GM21528 (cell line): ENCODE measurements at regions not wholly inside any gene's neighbourhood (a gene's known extent, or its start where the extent isn't known, plus 50 kb on each side); places are given as distances from the start of the nearest gene placed in this dataset.

Experiments
- ATAC-seq: cut with Tn5 transposase; IDR thresholded peaks from one replicate; pipeline ENCODE4 v1.9.1; 2021; ENCODE audit warnings: mild to moderate bottlenecking, moderate library complexity; ENCODE audit not compliant: unreplicated experiment, low FRiP score

DNA sequence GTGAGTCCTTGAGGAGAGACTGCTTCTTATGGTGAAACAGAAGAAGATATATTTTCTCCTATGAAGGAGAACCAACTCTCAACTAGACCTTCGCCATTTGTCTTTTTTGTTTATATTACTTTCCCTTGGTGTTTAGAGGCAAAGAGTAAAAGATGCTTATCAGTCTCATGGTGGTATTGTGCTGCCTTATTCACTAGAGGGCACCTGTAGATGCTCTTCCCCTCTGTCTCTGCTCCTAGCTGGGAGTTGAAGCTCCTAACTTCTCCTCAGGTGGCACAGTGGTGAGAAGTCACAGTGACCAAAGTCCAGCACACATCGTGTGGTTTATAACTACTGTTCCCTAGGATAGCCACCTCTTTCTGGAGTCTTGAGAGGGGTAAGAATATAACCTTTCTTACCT lies 1359.6 kb downstream of the PLA2G4A start:
- no peak for ATAC-seq

DNA sequence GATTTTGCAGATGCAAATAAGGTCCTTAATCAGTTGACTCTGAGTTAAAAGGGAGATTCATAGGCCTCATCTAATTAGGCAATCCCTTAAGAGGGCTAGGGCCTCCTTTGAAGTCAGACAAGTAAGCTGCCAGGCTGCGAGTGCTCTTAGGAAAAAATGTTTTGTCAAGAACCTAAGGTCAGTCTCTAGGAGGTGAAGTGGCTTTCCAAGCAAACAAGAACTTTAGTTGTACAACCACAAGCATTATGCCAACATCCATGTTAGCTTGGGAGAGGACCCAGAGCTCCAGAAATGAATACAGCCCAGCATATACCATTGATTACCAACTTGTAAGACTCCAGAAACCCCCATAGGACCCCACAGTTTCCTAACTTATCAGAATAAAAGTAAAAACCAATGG lies 1366.2 kb downstream of the PLA2G4A start:
- ATAC-seq: no peak

DNA sequence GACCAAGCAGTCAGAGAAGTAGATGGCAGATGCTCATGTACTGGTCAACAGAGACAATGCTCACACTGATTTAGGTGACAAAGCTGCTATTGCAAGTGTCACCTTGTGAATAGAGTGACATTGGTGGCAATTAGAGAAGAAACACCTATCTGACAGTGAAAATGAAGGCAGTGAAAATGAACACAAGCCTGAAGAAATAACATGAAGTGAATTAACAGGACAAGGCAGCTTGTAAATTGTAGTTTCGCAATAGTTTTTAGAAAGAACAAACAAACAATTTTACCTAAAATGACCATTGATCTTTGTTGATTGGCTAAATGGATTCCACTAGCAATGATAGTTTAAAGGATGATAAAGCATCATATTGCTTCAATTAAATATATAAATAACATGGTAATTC lies 1389.5 kb downstream of the PLA2G4A start:
- no peak for ATAC-seq

DNA sequence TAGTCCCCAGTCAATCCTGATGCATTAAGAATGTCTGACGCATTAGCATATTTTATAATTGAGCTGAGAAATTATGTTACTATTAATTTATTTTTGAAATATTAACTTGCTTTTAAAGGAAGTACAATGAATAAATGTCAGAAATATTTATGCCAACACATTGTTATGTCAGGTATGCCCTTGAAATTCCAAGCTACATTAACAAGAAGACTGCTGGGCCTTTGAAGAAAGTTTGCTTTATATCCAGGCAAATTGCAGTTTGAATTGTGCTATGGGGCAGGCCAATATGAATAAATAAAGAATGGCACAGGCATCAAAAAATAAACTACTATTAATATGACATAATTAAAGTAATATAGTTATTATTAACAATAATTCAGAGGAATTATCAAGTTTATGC lies 1391.3 kb downstream of the PLA2G4A start:
- ATAC-seq: no peak

DNA sequence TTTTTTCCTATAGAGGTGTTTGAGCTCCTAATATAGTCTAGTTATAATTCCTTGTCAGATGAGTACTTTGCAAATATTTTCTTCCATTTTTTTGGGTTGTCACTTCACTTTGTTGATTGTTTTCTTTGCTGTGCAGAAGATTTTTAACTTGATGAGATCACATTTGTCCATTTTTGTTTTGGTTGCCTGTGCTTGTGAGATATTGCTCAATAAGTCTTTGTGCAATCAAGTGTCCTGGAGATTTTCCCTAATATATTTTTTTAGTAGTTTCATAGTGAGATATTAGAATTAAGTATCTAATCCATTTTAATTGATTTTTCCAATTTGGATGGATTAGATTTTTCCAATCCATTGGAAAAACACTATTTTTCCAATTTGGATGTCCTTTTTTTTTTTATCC lies 1395.5 kb downstream of the PLA2G4A start:
- no peak for ATAC-seq

DNA sequence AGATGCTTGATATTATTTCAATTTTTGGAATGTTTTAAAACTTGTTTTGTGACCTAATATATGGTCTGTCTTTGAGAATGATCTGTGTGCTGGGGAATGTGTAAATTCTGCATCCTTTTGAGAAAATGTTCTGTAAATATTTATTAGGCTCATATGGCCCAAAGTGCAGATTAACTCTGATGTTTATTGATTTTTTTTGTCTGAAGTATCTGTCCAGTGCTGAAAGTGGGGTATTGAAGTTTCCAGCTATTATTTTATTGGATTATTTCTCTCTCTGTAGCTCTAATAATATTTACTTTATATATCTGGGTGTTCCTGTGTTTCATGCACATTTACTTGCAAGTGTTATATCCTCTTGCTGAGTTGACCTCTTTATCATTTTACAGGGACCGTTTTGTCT lies 1397.2 kb downstream of the PLA2G4A start:
- no peak for ATAC-seq

DNA sequence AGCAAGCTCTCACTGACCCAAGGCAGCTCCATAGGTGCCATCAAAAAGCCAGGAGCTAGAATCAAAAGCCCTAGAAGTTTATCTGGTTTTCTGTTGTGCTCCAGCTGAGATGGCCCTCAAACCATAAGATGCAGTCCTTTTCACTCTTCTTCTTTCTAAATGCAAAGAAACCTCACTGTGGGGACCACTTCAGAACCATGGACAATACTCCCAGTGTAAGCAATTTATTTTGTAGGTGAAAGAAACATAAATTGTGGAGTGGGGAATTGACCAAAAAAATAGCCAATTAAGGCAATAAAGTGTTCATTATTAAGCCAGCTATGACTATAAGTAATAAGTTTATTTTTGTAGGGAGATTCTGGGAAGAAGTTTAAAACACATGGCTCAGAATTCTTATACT lies 1399.9 kb downstream of the PLA2G4A start:
- no peak for ATAC-seq

DNA sequence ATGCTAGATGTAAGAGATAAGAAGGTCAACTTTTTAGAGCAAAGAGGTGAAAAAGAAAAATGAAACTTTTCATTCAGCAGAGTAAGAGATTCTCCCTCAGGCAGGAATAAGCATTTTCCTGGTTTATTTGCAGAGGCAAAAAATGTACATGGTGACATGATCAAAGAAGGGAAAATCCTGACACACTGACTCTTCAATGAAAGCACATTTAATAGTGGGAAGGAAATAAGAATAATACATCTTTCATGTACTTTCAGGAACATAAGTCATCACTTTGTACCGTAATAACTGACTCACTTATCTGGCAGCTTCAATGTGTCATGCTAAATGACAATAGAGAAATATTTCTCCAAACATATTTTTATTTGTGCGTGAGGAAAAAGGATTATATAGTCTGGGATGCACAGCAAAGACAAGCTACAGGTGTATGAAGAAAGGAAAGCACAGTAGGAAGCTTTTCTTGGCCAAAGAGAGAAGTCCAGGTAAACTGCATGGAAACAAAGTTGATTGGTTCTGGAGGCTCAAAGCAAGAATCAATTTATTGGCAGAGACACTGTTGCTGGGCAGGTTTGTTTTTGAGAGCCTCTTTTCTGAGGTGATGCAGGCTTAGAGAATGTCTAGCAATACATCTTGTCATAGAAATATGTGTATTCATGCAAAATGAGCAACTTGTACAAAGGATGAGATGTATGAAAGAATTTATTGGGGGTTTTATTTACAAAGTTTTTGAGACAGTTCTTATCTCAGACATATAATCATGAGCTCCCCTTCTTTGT lies 1409.0 kb downstream of the PLA2G4A start:
- ATAC-seq: no peak

DNA sequence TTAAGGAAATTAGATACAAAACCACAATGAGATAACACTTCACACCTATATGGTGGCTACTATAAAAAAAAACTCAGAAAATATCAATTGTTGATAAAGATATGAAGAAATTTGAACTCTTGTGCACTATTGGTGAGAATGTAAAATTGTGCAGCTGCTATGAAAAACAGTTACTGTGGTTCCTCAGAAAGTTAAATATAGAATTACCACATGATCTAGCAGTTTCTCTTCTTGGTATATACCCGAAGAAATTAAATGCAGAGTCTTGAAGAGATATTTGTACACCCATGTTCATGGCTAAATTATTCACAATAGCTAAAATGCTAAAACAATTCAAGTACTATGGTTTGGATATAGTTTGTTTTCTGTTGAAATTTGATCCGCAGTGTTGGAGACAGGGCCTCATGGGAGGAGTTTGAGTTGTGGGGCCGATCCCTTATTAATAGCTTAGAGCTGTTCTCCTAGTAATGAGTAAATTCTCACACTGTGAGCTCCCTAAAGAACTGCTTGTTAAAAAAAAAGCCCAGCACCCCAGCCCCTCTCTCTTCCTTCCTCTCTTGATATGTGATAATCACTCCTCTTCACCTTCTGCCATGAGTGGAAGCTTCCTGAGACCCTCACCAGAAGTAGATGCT lies 1412.1 kb downstream of the PLA2G4A start:
- no peak for ATAC-seq

DNA sequence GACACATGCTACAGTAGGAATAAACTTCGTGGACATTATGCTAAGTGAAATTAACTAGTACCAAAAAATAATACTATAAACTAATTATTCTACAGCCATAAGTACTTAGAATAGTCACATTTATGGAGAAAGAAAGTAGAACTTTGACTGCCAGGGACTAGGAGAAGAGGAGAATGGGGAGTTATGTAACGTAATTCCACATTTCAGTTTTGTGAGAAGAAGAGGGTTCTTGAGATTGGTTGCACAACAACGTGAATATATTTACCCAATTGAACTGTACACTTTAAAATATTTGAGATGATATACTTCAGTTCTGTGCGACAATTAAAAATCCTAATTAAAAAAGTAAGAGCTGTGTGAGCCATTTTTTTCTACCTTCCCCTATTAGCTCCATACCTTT lies 1412.9 kb downstream of the PLA2G4A start:
- ATAC-seq: no peak

DNA sequence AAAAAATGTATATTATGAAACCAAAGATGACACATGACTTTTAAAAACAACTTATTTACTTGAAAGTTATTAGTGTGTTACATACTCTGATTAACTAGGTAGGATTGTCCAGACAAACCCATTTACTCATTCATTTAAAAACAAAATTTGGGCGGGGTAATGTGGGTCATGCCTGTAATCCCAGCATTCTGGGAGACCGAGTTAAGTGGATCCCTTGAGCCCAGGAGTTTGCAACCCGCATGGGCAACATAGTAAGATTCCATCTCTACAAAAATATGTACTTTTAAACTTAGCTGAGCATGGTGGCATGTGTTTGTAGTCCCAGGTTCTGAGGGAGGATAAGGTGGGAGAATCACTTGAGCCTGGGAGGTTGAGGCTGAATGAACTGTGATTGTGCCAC lies 1414.7 kb downstream of the PLA2G4A start:
- ATAC-seq: no peak

DNA sequence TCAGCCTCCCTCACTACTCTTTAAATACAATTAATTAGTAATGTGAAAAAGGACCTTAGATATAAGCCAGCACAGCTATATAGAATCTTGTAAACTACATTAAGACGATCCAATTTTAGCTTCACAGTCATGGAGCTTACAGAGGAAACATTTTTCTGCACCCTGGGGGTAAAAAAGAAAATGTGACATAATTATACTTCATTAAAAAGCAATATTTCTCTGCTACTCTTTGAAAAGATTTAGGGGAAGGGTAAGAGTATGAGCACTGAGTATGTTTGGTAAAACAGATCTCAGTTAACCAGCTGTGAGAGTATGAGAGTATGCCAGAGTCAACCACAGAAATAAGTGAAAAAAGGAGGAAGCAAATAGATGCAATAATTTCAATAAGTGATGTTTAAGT lies 1415.9 kb downstream of the PLA2G4A start:
- ATAC-seq: no peak

DNA sequence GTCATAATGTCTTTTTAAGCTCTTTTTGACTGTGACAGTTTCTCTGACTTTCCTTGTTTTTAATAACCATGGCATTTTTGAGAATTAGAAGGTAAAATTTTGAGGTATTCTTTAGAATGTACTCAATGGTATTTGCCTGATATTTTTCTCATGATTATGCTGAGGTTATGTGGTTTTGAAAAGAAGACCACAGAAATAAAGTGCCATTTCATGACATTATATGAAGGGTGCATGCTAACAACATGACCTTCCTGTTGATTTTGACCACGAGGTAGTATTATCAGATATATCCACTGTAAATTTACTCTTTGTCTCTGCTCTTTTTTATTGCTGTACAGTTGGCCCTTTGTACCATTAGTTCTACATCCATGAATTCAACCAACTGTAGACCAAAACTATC lies 1418.5 kb downstream of the PLA2G4A start:
- ATAC-seq: no peak

DNA sequence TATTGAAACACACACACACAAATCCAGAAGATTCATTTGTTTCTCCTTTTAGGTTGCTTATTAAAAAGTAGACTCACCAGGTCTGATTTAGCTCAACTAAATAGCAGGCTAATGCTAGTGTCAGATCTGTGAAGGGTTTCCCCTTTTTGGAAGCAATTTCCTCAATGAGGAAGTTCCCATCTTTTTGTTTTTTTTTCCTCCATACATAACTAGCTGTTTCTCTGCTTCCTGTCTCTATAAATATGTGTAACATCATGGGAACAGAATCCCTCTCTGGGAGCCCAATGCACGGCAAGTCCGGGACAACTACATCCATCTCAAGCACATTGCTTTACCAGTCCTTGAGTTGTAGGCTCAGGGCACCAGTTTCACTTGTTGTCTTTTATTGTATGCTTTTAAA lies 1421.1 kb downstream of the PLA2G4A start:
- no peak for ATAC-seq

DNA sequence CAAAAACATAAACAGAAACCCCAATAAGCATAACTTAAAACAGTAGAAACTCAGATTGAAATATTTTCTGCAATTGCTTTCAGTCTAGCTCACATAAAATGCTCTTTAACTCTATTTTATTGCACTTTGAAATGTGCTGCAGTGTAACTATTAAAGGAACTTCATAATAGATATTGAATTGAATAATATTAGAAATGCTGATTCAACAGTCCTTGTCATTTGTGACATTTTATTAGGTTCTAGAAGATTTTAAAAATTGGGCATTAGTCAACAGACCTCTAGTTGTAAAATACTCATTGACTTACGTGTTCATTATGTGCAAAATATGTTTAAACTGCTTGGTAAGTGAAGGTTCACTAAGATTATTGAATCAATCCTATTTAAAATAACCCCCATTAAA lies 1422.3 kb downstream of the PLA2G4A start:
- ATAC-seq: no peak

DNA sequence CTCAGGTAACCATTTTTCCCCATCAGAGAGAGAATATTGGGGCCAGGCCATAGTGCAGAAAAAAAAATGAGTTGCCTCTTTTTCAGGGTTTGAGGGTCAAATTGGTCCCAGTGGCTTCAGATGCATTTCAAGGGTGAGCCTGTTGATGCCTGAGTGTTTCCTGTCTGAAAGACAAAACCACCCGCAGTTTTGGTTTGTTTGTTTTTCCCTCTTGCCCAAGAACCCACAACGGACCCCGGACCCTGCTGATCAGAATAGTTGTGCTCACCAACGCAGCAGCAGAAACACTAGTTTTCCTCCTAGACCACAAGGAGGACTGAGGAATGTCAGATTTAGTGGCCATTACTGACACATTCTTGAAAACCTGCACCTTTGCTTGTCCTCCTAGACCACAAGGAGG lies 1433.1 kb downstream of the PLA2G4A start:
- ATAC-seq: no peak

DNA sequence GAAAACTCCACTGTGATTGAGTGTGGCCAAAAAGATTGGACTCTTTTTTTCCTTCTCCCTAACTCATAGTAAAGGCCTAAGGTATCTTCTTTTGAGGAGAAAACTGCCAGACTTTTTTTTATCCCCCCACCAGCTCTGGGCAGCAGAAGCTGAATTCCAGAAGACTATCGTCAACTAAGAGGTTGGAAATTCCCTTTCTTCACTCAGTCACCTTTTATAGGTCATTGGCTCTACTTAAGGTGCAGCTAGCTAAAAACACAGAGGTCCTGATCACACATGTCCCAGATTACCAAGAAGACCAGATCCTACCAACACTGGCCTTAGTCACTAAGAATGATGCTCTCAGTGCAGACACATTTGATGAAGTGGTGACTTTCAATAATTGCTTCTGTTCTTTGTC lies 1441.2 kb downstream of the PLA2G4A start:
- ATAC-seq: no peak

DNA sequence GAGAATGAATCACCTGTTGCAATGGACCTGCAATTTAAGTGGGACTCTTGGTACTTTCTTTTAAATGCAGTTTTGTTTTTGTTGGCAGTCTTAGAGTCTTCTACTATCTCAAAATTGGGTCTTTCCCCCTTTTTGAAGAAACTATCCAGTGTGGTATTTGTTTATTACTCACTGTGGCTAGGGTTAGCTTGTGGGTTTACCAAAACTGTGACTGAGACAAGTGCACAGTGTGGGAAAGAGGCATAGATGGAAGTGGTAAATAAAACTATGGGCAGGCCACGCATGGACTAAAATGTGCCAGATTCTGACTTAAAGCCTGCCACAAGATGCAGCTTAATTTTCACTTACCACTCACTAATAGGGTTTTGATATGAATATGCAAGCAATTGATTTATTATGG lies 1441.7 kb downstream of the PLA2G4A start:
- ATAC-seq: no peak

DNA sequence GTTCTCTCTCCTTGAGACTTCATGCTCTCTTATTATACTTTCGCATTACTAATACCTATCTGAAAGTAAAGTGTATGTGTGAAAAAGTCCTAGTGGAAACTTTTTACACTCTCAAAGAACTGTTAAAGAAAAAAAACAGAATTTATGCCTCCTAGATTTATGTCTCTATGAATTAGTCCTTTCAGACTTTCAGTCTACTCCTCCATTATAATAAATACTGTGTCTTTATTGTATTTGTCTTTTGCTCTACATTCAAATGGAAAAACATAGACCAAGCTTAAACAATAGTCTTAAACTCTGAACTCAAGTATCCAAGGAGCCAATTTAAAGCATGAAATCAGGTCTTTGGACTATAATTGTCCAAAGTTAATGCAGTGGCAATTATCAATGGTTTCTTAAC lies 1449.0 kb downstream of the PLA2G4A start:
- no peak for ATAC-seq

DNA sequence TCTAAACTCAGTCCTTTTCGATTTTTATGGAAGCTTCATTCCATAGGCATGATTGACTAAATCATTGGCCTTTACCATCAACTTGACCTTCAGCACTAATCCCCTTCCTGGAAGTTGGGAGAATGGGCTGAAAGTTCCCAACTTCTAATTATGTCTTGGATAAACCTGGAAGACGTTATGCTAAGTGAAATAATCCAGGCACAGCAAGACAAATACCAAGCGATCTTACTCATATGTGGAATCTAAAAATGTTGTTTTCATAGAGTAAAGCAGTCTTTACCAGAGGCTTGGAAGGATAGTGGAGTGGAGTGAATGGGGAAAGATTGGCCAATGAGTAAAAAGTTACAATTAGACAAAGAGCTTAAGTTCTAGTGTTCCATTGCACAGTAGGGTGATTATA lies 1453.2 kb downstream of the PLA2G4A start:
- no peak for ATAC-seq

DNA sequence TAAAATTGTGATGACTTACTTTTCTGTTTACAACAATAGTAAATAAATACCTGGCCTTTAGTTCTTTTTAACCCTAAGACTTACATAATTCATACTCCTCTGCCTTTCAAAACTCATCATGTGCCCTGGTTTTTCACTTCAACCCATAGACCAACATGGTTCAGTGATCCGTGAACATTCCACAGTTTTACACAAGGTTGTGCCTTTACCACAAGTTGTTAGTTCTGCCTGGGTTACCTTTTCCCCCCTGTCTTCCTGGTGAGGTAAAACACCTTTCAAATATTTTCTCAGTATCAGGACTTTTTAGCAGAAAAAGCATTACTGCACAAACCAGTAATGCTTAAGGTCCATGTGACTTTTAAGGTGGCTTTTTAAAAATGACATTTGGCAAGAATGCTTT lies 1466.4 kb downstream of the PLA2G4A start:
- no peak for ATAC-seq

DNA sequence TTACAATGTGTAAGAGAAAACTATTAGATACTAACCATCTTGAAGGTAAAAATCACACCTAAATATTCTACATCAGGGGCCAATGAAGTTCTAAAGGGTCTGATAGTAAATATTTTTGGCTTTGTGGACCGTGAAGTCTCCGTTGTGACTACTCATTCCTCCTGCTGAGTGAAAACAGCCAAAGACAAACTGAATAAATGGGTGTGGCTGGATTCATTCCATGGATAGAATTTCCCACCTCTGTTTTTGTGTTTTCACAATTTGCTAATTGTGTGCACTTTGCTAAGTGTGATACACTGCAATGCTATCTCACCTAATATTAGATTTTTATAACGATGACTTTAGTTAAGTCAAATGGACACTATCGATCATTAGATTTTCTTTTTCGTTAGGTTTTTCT lies 1474.0 kb downstream of the PLA2G4A start:
- no peak for ATAC-seq
